ENCODE measurements at regions not wholly inside any gene's neighbourhood (a gene's known extent, or its start where the extent isn't known, plus 50 kb on each side); places are given as distances from the start of the nearest gene placed in this dataset.

DNA sequence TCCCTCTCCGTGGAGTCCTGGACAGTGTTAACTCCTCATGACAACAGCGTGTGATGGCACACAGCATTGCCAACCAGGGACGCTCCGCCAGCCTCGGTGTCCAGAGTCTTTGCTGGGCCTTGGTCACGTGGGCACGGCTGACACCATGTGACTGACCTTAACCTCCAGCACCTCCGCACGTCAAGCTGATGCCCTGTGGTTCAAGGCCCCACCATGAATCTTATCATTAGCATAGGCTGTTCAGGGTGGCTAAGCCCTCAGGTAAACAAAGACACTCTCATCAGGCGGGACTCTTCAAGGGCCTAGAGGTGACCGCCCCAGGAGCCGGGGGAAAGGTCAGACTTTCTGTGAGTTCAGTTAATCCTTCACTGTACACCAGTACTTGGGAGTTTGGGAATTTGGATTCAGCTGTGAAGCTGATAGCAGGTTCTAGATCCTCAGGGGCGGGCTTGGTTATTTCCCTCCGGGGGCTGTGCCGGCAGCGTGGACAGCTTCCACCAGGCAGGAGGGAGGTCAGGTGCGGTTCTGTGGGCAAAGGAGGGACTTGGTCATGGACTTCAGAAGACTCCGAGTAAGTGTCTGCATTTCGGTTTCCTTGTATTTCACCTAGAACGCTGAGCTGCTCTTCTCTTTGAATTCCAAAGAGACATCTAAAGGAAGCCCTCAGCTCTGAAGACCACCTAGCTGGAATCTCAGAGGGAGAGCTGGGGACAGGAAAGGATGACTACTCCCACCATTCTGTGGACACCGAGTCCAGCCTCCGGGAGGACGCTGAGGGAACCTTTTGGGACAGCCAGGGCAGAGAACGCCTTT is 195.5 kb upstream of the CIBAR2 start:
- no peak for DNase-seq (ENCODE audit: low read depth in 2 of 2, low spot score in 1 of 2)

DNA sequence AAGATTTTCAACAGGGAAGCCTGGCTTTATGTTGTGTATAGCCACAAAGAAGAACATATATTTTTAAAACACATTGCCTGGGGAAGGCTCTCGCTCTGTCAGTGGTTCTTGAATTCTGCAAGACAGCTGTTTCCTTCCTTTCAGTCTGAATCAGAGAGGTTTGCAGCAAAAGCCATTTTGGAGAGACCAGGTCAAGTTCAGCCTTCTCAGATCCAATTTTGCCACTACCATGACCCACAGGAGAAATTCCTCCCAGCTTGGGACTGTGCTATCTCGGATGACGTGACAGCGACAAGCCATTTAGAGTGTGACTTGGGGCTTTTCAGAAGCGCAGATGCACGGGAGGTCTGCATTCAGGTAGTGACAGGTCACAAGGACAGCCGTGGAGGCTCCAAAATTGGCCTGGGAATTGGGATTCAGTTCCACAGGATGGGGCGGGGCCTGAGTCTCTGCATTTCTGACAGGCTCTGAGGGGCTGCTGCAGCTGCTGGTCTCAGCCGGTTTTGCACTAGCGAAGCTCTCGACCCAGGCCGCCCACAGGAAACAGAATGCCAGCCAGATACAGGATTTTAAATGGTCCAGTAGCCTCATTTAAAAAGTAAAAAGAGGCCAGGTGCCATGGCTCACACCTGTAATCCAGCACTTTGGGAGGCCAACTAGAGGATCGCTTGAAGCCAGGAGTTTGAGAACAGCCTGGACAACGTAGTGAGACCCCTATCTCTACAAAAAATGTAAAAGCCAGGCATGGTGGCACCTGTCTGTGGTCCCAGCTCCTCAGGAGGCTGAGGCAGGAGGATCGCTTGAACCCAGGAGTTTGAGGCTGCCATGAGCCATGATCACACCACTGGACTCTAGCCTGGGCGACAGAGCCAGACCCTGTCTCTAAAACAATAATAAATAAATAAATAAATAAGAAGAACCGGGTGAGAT is 196.6 kb upstream of the CIBAR2 start:
- DNase-seq (ENCODE audit: low read depth in 2 of 2, low spot score in 1 of 2): no peak

DNA sequence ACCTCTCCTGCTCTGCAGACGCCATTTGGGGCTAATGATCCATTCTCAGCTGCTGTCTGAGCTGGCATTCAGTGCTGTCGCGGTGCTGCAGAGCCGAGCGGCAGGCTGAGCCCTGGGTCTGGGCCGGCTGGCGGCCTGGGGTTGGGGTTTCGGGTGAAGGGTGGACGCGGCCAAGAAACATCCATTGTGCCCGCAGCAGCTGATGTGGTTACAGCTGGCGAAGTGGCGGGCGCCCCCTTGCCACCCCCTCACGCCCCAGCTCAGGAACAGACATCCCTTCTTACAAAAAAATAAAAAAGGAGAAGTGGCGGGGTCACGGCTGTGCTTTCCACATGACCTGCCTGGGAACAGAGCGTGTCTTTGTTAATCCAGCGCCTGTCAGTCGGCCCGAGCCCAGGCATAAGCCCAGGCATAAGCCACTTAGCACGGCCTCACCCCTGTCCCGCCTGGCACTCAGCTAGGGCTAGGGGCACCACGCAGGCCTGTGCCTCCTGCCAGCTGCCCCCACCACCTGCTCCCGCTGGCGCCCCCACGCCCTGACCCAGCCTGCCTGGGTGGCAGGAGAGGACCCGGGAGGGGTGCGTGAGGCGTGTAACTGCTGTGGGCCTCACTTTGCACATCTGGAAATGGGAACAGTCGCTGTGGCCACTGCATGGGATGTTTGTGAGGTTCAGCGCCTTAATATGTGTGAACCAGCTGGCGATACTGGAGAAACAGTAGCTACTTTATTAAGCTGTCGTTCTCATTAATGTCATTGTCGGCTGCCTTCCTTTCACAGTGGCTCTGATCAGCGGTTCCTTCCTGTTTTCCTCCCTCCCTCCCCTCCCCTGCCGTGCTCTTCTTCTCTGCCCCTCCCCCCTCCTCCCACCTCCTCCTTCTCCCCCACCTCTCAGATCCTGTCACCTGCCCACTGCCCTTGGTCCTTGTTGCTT is 197.7 kb upstream of the CIBAR2 start:
- no peak for DNase-seq (ENCODE audit: low read depth in 2 of 2, low spot score in 1 of 2)

GRCh38 chr16:85310868-85311585 is 198.8 kb upstream of the CIBAR2 start:
- no peak for DNase-seq (ENCODE audit: low read depth in 2 of 2, low spot score in 1 of 2)

DNA sequence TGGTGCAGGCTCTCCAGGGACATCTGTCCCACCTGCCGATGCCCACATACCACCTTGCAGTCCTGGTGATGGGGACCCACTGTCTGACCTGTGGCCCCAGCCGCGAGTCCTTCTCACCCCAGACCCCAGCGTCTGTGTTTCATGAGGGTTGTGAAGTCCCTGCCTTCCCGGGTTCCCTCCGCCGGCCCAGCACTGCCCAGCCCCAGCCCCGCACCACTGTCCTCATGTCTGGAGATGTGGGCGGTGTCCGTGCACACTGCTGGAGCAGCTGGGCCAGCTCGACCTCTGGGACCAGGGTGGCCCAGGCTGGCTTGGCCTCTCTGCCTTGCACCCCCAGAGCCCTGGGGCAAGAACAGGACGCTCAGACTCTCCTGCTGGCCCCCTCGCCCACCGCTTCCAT is 199.5 kb upstream of the CIBAR2 start:
- no peak for DNase-seq (ENCODE audit: low read depth in 2 of 2, low spot score in 1 of 2)

- no peak for DNase-seq (ENCODE audit: low read depth in 2 of 2, low spot score in 1 of 2)
These were observed 199.9 kb upstream of the CIBAR2 start for GRCh38 chr16:85312174-85312573.

DNA sequence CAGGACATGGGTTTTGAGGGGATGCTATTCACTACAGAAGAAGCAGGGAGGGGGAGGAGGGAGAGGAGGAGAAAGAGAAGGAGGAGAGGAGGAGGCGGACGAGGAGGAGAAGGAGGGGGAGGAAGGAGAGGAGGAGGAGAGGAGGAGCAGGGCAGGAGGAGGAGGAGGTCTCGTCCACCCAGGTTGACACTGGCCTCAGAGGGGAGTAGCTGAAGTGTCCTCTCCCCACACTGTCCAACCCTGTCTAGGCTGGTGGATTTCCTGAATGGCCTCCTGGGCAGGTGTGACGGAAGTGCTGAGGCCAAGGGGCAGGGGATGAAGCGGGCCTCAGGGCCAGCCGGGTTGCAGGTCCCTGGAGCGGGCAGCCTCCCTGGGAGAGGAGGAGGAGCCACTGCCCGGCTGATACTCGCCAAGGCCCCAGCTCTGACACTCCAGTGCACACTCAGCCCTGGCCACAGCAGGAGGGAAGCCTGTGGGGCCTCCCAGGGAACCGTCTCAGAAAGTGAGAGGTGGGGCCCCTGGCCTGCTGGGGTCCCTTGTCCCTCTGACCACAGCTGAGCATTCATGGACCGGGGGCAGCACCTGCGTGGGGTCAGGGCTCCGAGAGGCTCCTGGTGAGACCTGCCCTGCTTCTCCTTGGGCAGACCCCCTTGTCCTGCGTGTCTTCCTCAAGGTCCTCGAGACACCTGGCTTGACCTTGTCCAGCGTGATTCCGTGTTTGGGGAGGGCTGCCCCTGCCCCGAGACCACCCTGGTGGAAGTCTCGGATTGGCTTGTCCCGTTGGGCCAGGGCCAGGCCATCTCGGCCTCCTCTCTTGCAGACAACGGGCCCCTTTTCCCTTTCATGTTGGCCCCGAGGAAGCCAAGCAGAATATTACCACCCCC is 200.6 kb upstream of the CIBAR2 start:
- no peak for DNase-seq (ENCODE audit: low read depth in 2 of 2, low spot score in 1 of 2)

- DNase-seq (ENCODE audit: low read depth in 2 of 2, low spot score in 1 of 2): no peak
These were observed 201.4 kb upstream of the CIBAR2 start for GRCh38 chr16:85313526-85314301.

DNA sequence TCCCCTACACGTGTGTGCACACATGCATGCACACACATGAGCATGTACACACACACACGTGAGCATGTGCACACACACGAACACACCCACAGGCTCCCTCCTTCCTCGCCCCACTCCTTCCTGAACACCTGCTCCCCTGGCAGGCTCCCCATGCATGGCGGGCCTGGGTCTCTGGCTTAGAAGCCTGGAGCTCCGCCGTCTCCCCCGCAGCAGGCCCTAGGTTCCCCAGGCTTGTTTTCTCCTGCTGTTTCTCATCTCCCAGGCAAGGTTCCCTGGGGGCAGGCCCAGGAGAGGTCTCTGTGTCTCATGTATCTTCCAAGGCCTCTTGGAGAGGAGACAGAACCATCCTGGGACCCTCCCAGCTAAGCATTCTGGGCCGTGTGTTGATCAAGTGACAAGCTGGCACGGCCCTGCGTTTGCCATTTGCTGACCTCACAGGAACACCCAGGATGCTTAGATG is 202.3 kb upstream of the CIBAR2 start:
- no peak for DNase-seq (ENCODE audit: low read depth in 2 of 2, low spot score in 1 of 2)

DNA sequence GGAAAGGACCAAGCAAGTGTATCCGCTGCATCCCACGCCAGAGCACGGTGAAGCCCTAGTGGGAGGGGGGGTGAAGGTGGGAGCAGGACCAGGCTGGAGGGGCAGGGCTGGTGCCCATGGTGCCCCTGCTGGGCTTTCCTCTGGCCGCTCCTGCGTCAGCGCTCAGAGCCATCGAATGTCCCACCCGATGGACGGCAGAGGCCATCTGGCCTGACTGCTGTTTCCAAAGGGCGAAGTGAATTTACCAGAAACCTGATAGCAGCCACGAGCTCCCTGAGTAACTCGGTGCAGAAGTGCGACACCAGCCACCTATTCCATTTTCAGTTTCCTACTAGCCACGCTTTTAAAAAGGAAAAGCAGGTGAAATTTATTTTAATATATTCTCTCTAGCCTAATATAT is 203.6 kb upstream of the CIBAR2 start:
- no peak for DNase-seq (ENCODE audit: low read depth in 2 of 2, low spot score in 1 of 2)

GRCh38 chr16:85316321-85316919 is 204.1 kb upstream of the CIBAR2 start:
- DNase-seq (ENCODE audit: low read depth in 2 of 2, low spot score in 1 of 2): no peak

GRCh38 chr16:85316944-85317343 is 204.7 kb upstream of the CIBAR2 start:
- no peak for DNase-seq (ENCODE audit: low read depth in 2 of 2, low spot score in 1 of 2)

GRCh38 chr16:85317704-85318103 is 205.4 kb upstream of the CIBAR2 start:
- no peak for DNase-seq (ENCODE audit: low read depth in 2 of 2, low spot score in 1 of 2)

DNA sequence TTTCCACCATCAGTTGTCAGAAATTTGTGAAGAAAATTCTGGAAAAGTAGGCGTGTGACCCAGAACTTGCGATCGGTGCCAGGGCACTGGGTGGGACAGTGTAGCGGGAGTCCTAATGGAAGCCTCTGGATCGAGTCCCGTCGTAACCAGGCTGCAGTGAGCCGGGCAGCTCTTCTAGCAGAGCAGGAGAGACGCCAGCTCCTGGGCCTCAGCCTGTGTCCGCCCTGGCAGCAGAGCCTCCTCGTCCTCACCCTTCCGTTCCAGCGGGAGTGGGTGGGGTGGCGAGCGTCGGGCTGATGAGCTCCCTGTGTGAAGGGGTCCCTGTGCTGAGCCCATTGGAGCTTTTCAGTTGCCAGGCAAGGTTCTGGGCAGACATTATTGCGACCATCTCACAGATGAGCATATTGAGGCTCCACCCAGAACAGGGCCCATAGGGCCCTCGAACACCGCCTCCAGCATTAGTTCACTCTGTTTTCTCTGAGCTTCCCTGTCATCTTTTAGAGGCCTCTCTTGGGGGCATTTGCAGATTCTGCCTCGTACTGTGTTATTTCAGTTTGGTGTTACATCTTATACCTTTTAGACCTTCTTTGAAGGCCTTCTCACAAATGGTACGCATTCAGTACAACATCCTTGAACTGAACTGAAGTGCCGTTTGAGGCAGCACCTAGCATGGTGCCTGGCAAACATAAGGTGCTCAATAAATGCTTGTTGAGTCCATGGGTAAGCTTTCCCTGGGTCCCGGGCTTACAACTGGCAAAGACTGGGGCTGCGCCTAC is 207.1 kb upstream of the CIBAR2 start:
- DNase-seq (ENCODE audit: low read depth in 2 of 2, low spot score in 1 of 2): no peak

DNA sequence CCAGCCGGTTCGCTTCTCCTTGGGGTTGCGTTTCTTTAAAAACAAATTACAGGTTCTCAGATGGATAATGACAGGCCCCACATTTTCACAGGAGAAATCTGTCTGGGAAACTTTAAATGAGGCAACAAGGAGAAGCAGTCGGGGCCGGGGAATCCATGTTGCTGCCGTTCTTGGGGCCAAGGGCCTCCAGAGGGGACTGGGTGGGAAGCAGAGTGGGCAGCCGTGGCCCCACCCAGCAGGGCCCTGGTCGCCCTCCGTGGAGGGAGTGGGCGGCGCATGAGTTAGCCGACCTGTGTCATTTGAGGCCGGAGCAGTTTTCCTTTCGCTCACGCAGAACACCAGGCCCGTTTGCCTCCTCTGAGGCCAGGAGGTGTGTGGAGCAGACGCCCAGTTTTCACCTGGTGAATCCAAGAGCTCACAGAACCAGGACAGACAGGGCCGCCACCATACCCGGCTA is 207.7 kb upstream of the CIBAR2 start:
- no peak for DNase-seq (ENCODE audit: low read depth in 2 of 2, low spot score in 1 of 2)

DNA sequence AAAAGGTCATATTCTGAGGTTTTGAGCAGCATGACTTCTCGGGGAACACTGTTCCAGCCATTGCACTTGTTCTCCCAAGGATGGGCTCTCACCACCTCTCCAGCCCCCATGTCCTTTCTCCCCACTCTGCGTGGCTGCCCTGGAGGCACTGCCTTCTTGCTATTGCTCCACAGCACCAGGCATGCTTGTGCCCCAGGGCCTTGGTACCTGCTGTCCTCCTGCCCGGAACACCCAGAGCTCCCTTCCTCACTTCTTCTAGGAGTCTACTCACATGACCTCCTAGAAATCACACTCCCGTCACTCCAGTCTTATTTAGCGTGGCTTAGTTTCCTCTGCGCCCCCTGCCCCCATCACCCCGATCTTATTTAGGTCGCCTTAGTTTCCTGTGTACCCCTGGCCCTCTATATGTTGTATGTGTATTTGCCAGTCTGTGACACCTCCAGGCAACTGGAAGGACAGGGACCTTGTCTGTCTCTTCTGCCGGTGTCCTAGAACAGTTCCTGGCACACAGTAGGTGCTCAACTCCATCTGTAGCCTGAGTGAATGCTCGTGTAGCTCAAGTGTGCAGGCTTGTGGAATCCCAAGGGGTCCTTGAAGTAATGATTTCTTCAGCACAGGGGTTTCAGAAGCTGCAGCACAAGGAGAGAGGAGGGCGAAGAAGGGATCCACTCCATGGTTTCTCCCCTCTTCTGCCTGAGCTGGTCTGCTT is 208.6 kb upstream of the CIBAR2 start:
- no peak for DNase-seq (ENCODE audit: low read depth in 2 of 2, low spot score in 1 of 2)
